Thymus (tissue), 11 donors: ENCODE measurements at regions not wholly inside any gene's neighbourhood (a gene's known extent, or its start where the extent isn't known, plus 50 kb on each side); places are given as distances from the start of the nearest gene placed in this dataset.
"Not testable (repeated sequence)": the region's sequence is repeated elsewhere in the genome, so short reads cannot be mapped to it uniquely, and the experiment has no call there.

Experiments
- DNase-seq, 9 donors: peaks; one replicate each; pipeline ENCODE4 v3.0.0-alpha.2; 2013; ENCODE audit warnings: low spot score in 9 of 9, low read depth in 6 of 9, missing footprints in 1 of 9
- H3K27ac ChIP-seq, 2 donors: one replicate each; pipeline ENCODE4 v1.5.1; 2013; ENCODE audit warnings: control low read depth in 1 of 2, low read depth in 1 of 2, low read length in 1 of 2, mild to moderate bottlenecking in 1 of 2, moderate library complexity in 1 of 2
- H3K27me3 ChIP-seq, 2 donors: one replicate each; pipeline ENCODE4 v1.5.1; 2013; ENCODE audit warnings: low read length in 1 of 2; ENCODE audit not compliant: control insufficient read depth in 2 of 2, insufficient read depth in 1 of 2
- H3K36me3 ChIP-seq, 2 donors: one replicate each; pipeline ENCODE4 v1.5.1; 2013; ENCODE audit warnings: low read length in 1 of 2, mild to moderate bottlenecking in 1 of 2, moderate library complexity in 1 of 2; ENCODE audit not compliant: control insufficient read depth in 2 of 2, insufficient read depth in 2 of 2
- H3K4me1 ChIP-seq, 2 donors: one replicate each; pipeline ENCODE4 v1.5.1; 2013; ENCODE audit warnings: low read length in 2 of 2; ENCODE audit not compliant: control insufficient read depth in 2 of 2, insufficient read depth in 2 of 2
- H3K4me3 ChIP-seq, 2 donors: one replicate each; pipeline ENCODE4 v1.5.1; 2013; ENCODE audit warnings: low read length in 2 of 2, control low read depth in 1 of 2, mild to moderate bottlenecking in 1 of 2
- H3K9me3 ChIP-seq, 2 donors: one replicate each; pipeline ENCODE4 v1.5.1; 2013; ENCODE audit warnings: low read length in 1 of 2, mild to moderate bottlenecking in 1 of 2; ENCODE audit not compliant: control insufficient read depth in 2 of 2, insufficient read depth in 1 of 2
- WGBS: extraction: QIAGEN DNeasy Blood & Tissue Kit; methylation state at CpG from one replicate; pipeline ENCODE4 v1.1.7; 2013; 5-methylcytosine and 5-hydroxymethylcytosine counted together
- donor health status: healthy.

DNA sequence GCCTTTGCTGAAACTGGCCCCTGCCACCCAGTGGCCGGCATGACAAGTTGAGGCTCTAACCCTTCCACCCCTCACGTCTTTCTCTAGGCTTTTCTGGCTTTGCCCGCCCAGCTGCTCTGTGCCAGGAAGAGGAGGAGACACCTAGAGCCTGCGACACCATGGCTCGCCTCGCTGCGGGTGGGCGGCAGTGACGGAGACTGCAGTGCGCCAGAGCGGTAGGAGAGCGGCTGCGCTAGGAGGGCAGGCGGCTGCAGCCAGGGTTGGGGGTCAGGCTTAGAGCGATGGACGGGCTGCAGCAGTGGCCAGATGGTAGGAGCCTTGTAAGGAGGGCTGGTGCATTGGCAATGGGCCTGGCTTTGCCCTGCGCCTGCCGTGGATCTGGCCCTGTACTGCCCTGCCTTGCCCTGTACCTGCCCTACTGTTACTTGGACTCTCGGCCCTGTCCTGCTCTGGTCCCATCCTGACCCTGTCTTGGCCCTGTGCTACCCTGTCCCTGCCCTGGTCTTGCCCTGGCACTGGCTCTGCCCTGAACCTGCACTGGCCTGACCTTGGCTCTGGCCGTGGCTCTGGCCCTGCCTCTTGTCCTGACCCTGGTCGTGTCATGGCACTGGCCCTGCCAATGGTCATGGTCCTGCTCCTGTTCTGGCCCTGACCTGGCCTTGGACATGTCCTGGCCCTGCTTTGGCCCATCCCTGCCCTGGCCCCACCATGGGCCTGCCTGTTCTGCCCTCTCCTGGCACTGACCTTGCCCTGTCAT lies 330.7 kb upstream of the PLGLB1 start:
- not testable (repeated sequence) for H3K9me3 ChIP-seq, H3K4me3 ChIP-seq, H3K36me3 ChIP-seq, H3K27me3 ChIP-seq, H3K4me1 ChIP-seq, DNase-seq, H3K27ac ChIP-seq
- WGBS, result 97% methylated on average over 20 of the region's 21 CpGs

DNA sequence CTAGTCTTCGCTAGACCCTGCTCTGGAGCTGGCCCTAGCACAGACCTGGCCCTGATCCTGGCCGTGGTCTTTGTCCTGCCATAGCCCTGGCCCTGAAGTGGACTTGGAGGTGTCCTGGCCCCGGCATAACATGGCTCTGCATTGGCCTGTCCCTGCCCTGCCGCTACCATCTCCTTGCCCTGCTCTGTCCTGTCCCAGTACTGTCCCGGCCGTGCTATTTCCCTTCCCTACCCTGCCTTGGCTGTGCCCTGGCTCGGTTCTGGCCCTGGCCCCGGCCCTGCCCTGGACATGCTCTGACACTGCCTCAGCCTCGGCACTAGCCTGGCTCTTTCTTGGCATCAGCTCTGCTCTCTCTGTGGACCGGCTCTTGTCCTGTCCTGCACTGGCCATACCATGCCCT lies 331.8 kb upstream of the PLGLB1 start:
- not testable (repeated sequence) for H3K9me3 ChIP-seq, H3K27me3 ChIP-seq, DNase-seq, H3K36me3 ChIP-seq, H3K27ac ChIP-seq, H3K4me3 ChIP-seq, H3K4me1 ChIP-seq
- WGBS, result 94% methylated on average over 6 of the region's 10 CpGs

DNA sequence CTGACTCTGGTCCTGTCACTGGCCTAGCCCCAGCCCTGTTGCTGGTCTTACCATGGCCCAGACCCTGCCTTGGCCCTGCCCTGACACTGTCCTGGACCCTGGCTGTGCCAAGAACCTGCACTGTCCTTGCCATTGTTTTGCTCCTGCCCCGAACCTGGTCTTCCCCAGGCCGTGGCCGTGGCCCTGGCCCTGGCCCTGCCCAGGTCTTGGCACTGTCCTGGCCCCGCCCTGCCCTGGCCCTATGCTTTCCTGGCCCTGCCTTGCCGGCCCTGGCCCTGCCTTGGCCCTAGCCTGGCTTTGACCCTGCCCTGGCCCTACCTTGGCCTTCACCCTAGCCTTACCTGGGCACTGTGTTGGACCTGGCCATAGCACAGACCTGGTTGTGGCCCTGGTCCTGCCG lies 332.5 kb upstream of the PLGLB1 start:
- H3K4me3 ChIP-seq, H3K27ac ChIP-seq, H3K36me3 ChIP-seq, H3K27me3 ChIP-seq, H3K4me1 ChIP-seq, DNase-seq, H3K9me3 ChIP-seq: not testable (repeated sequence)
- WGBS, result 94% methylated on average over 5 of the region's 6 CpGs

DNA sequence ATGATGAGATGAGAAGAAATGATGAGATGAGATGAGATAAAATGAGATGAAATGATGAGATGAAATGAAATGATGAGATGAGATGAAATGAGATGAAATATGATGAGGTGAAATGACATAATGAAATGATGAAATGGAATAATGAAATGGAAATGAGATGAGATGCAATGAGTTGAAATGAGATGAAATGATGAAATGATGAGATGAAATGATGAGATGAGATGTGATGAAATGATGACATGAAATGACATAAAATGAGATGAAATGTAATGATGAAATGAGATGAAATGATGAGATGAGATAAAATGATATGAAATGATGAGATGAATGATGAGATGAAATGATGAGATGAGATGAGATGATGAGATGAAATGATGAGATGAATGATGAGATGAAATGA lies 338.6 kb upstream of the PLGLB1 start:
- H3K27ac ChIP-seq, H3K9me3 ChIP-seq, H3K4me3 ChIP-seq, H3K4me1 ChIP-seq, H3K36me3 ChIP-seq, DNase-seq, H3K27me3 ChIP-seq: not testable (repeated sequence)

DNA sequence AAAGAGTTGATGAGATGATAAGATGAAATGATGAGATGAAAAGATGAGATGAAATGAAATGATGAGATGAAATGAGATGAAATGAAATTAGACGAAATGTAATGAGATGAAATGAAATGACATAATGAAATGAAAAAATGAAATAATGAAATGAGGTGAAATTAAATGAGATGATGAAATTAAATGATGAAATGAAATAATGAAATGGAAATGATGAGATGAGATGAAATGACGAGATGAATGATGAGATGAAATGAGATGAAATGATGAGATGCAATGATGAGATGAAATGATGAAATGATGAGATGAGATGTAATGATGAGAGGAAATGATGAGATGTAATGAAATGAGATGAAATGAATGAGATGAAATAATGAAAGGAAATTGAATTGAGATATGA lies 339.3 kb upstream of the PLGLB1 start:
- H3K4me1 ChIP-seq, H3K27me3 ChIP-seq, DNase-seq, H3K4me3 ChIP-seq, H3K9me3 ChIP-seq, H3K36me3 ChIP-seq, H3K27ac ChIP-seq: not testable (repeated sequence)
- WGBS, result no CpG with 5 or more reads among the region's 2 CpGs

DNA sequence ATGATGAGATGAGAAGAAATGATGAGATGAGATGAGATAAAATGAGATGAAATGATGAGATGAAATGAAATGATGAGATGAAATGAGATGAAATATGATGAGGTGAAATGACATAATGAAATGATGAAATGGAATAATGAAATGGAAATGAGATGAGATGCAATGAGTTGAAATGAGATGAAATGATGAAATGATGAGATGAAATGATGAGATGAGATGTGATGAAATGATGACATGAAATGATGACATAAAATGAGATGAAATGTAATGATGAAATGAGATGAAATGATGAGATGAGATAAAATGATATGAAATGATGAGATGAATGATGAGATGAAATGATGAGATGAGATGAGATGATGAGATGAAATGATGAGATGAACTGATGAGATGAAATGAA lies 340.2 kb upstream of the PLGLB1 start:
- DNase-seq, H3K4me3 ChIP-seq, H3K9me3 ChIP-seq, H3K36me3 ChIP-seq, H3K27ac ChIP-seq, H3K4me1 ChIP-seq, H3K27me3 ChIP-seq: not testable (repeated sequence)

DNA sequence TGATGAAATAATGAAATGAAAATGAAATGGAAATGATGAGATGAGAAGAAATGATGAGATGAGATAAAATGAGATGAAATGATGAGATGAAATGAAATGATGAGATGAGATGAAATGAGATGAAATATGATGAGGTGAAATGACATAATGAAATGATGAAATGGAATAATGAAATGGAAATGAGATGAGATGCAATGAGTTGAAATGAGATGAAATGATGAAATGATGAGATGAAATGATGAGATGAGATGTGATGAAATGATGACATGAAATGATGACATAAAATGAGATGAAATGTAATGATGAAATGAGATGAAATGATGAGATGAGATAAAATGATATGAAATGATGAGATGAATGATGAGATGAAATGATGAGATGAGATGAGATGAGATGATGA lies 342.7 kb upstream of the PLGLB1 start:
- H3K27ac ChIP-seq, H3K4me3 ChIP-seq, H3K4me1 ChIP-seq, H3K36me3 ChIP-seq, H3K27me3 ChIP-seq, DNase-seq, H3K9me3 ChIP-seq: not testable (repeated sequence)

DNA sequence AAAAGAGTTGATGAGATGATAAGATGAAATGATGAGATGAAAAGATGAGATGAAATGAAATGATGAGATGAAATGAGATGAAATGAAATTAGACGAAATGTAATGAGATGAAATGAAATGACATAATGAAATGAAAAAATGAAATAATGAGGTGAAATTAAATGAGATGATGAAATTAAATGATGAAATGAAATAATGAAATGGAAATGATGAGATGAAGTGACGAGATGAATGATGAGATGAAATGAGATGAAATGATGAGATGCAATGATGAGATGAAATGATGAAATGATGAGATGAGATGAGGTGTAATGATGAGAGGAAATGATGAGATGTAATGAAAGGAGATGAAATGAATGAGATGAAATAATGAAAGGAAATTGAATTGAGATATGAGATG lies 343.4 kb upstream of the PLGLB1 start:
- H3K36me3 ChIP-seq, H3K4me1 ChIP-seq, H3K9me3 ChIP-seq, H3K27me3 ChIP-seq, DNase-seq, H3K27ac ChIP-seq, H3K4me3 ChIP-seq: not testable (repeated sequence)
- WGBS, result 95% methylated on average over 2 of the region's 2 CpGs

DNA sequence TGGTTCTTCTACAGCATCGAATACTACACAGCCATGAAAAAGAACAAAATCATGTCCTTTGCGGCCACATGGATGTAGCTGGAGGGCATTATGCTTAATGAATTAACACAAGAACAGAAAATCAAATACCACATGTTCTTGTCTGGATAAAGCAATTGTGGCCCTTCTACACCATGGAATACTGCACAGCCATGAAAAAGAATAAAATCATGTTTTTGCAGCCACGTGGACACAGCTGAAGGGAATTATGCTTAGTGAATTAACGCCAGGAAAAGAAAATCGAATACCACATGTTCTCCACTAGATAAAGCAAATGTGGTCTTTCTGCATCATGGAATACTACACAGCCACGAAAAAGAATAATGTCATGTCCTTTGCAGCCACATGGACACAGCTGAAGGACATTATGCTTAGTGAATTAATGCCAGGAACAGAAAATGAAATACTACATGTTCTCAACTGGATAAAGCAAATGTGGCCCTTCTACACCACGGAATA lies 361.8 kb upstream of the PLGLB2 start:
- H3K4me1 ChIP-seq, H3K9me3 ChIP-seq, H3K36me3 ChIP-seq, H3K4me3 ChIP-seq, H3K27ac ChIP-seq, DNase-seq, H3K27me3 ChIP-seq: not testable (repeated sequence)
- 85% methylated on average over 6 of the region's 7 CpGs for WGBS

DNA sequence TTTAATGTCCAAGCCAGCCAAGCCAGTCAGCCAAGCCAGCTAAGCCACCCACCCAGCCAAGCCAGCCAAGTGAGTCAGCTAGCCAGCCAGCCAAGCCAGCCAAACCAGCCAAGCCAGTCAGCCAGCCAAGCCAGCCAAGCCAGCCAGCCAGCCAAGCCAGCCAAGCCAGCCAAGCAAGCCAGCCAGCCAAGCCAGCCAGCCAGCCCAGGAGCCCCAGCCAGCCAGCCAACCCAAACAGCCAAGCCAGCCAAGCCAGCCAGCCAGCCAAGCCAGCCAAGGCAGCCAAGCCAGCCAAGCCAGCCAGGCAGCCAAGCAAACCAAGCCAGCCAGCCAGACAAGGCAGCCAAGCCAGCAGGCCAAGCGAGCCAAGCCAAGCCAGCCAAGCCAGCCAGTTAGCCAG lies 352.1 kb upstream of the PLGLB2 start:
- H3K4me1 ChIP-seq, H3K27ac ChIP-seq, H3K27me3 ChIP-seq, H3K9me3 ChIP-seq, H3K4me3 ChIP-seq, DNase-seq, H3K36me3 ChIP-seq: not testable (repeated sequence)
- WGBS, result 79% methylated on average over 1 of the region's 1 CpG
